VCaP (cell line): ENCODE measurements at regions not wholly inside any gene's neighbourhood (a gene's known extent, or its start where the extent isn't known, plus 50 kb on each side); places are given as distances from the start of the nearest gene placed in this dataset.
"Not testable (repeated sequence)": the region's sequence is repeated elsewhere in the genome, so short reads cannot be mapped to it uniquely, and the experiment has no call there.

ENCODE experiments used
- H3K27ac ChIP-seq: fragments of 450-650 bp; 2 replicates; pipeline ENCODE4 v1.5.1; 2017
- TF ChIP-seq, protein P1 (sequence below): fragments of 450-650 bp; conservative IDR thresholded peaks from 2 replicates; pipeline ENCODE4 v1.5.1; 2017; ENCODE audit warnings: mild to moderate bottlenecking, moderate library complexity

DNA sequence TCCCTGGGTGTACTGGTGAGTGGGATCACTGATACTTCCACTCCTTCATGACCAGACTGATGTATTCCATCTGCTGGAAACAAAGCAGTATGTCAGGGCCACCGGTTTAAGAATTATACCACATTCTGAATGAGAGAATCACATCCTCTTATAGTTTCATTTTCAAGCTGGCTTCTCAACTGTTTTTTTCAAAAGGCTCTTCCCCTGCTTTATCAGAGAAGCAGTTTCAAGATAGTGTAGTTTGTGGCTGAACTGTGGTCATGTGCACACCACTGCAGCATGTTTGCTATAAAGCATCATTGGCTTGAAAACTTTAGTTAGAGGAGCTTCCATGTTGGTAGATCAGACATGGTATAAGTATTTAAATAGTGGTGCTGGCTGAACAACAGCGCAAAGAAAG, 450.5 kb upstream of the CDH10 start:
- TF ChIP-seq, protein P1, sequence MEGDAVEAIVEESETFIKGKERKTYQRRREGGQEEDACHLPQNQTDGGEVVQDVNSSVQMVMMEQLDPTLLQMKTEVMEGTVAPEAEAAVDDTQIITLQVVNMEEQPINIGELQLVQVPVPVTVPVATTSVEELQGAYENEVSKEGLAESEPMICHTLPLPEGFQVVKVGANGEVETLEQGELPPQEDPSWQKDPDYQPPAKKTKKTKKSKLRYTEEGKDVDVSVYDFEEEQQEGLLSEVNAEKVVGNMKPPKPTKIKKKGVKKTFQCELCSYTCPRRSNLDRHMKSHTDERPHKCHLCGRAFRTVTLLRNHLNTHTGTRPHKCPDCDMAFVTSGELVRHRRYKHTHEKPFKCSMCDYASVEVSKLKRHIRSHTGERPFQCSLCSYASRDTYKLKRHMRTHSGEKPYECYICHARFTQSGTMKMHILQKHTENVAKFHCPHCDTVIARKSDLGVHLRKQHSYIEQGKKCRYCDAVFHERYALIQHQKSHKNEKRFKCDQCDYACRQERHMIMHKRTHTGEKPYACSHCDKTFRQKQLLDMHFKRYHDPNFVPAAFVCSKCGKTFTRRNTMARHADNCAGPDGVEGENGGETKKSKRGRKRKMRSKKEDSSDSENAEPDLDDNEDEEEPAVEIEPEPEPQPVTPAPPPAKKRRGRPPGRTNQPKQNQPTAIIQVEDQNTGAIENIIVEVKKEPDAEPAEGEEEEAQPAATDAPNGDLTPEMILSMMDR: no peak

DNA sequence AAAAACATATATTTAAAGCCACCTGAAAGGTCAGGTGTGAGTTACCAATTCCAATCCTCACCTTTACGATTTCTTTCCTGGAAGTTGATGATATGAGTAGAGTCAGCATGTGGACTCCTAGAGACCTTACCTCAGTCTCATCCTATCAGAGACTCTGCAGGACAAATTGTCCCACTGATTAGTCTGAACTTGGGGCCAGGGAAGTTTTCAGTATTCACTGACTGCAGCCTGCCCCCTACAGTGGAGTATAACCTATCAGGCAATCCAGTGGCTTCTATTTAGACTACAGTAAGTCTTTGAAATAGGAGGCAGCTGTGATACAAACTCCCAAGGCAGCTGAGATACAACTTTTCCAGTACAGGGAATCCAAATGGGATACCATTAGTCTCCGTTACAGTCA, 449.4 kb upstream of the CDH10 start:
- TF ChIP-seq, protein P1: no peak
- H3K27ac ChIP-seq: no peak overlapping the region

More for the DNA sequence above, 450.5 kb upstream of the CDH10 start:
- no peak overlapping the region for H3K27ac ChIP-seq

GRCh38 chr5:25091921-25092320, 447.1 kb upstream of the CDH10 start:
- TF ChIP-seq, protein P1: no peak
- H3K27ac ChIP-seq: no peak overlapping the region

DNA sequence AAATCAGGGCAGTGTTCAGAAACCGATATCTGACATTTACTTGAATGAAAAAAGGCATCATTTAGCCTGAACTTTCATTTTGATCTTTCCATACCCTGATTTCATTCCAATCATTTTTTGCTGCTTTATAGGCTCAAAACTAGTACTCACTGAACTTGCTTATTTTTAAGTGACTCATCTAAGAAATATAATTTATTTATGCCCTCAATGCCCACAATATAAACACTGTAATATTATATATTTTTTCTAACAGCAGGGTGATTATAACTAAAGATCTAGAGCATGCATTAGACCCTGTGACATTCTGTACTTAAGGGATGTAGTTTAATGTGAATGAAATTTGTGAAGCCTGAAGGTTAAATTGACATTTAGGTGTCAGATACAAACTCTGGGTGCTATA, 446.1 kb upstream of the CDH10 start:
- no peak overlapping the region for H3K27ac ChIP-seq
- TF ChIP-seq, protein P1: no peak

DNA sequence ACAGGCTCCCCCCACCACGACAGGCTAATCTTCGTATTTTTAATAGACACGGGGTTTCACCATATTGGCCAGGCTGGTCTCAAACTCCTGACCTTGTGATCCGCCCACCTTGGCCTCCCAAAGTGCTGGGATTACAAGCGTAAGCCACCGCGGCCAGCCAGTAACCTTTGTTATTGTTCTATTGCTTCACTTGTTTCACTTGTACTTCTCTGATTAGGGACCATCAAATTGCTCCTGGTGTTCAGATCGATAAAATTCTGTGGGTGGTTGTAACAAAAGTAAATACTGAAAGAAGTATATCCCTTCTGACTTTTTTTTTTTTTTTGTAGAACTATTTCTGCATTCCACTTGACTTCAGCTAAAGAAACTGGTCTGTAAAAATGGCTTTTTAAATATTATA, 445.5 kb upstream of the CDH10 start:
- TF ChIP-seq, protein P1: no peak
- no peak overlapping the region for H3K27ac ChIP-seq

DNA sequence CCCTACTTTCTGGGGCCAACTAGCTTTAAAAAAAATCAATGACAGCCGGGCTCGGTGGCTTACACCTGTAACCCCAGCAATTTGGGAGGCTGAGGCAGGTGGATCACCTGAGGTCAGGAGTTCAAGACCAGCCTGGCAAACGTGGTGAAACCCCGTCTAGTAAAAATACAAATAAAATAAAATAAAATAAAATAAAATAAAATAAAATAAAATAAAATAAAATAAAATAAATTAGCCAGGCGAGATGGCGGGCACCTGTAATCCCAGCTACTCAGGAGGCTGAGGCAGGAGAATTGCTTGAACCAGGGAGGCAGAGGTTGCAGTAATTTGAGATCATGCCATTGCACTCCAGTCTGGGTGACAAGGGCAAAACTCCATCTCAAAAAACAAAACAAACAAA, 443.9 kb upstream of the CDH10 start:
- not testable (repeated sequence) for H3K27ac ChIP-seq

- not testable (repeated sequence) for H3K27ac ChIP-seq
Measured at GRCh38 chr5:25083261-25083660, 438.5 kb upstream of the CDH10 start.

- TF ChIP-seq, protein P1: no peak
- no peak overlapping the region for H3K27ac ChIP-seq
Measured at GRCh38 chr5:25066239-25066638, 421.5 kb upstream of the CDH10 start.

DNA sequence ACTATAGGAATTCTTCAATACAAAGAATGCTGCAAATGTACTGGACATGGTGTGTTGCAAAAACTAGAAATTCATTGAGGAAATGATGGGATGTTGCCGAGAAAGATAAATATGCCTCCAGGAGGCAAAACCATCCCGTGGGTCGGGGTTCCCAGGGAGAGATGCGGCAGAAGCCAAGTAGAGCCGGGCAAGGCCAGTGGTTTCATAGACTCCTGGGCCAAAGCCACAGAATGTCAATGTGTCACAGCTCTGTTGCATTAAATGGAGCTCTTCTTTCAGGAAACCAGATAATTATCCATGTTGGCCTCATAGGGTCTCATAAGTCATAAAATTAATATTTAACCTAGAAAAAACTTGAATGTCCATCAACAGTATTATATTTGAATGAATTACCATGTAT, 419.5 kb upstream of the CDH10 start:
- TF ChIP-seq, protein P1: no peak

More for the DNA sequence above, 419.5 kb upstream of the CDH10 start:
- no peak overlapping the region for H3K27ac ChIP-seq
